NT2/D1 (cell line): ENCODE measurements at regions not wholly inside any gene's neighbourhood (a gene's known extent, or its start where the extent isn't known, plus 50 kb on each side); places are given as distances from the start of the nearest gene placed in this dataset.
A peak's percentile ranks its signal among the peaks of the same experiment; 100 is the strongest.

ENCODE experiments used
- DNase-seq: peaks from one replicate; pipeline ENCODE4 v3.0.0-alpha.2; 2011; ENCODE audit warnings: low read depth, low spot score
- H3K27me3 ChIP-seq: 2 replicates; pipeline ENCODE4 v1.6.0; 2011; ENCODE audit warnings: mild to moderate bottlenecking; ENCODE audit not compliant: insufficient read length, insufficient read depth
- H3K36me3 ChIP-seq: 2 replicates; pipeline ENCODE4 v1.6.1; 2011; ENCODE audit warnings: mild to moderate bottlenecking, low read length, mixed read lengths; ENCODE audit not compliant: insufficient read depth, insufficient read length
- H3K4me1 ChIP-seq: 2 replicates; pipeline ENCODE4 v1.5.1; 2011; ENCODE audit not compliant: insufficient read depth, insufficient read length
- H3K4me3 ChIP-seq: 2 replicates; pipeline ENCODE4 v1.5.1; 2011; ENCODE audit warnings: low read depth; ENCODE audit not compliant: insufficient read length
- H3K9ac ChIP-seq: 2 replicates; pipeline ENCODE4 v1.6.0; 2011; ENCODE audit warnings: low read depth; ENCODE audit not compliant: insufficient read length
- H3K9me3 ChIP-seq: 2 replicates; pipeline ENCODE4 v1.5.1; 2011; ENCODE audit warnings: mild to moderate bottlenecking, low read length; ENCODE audit not compliant: insufficient read depth
- SUZ12 ChIP-seq: IDR thresholded peaks from 2 replicates; pipeline ENCODE4 v1.6.1; 2011; ENCODE audit not compliant: insufficient read length, insufficient read depth; ENCODE audit errors: extremely low read depth
- YY1 ChIP-seq: IDR thresholded peaks from 2 replicates; pipeline ENCODE4 v1.6.1; 2011; ENCODE audit not compliant: insufficient read length, insufficient read depth
- ZNF274 ChIP-seq: IDR thresholded peaks from 2 replicates; pipeline ENCODE4 v1.6.1; 2011; ENCODE audit warnings: mild to moderate bottlenecking, low read depth, low read length

DNA sequence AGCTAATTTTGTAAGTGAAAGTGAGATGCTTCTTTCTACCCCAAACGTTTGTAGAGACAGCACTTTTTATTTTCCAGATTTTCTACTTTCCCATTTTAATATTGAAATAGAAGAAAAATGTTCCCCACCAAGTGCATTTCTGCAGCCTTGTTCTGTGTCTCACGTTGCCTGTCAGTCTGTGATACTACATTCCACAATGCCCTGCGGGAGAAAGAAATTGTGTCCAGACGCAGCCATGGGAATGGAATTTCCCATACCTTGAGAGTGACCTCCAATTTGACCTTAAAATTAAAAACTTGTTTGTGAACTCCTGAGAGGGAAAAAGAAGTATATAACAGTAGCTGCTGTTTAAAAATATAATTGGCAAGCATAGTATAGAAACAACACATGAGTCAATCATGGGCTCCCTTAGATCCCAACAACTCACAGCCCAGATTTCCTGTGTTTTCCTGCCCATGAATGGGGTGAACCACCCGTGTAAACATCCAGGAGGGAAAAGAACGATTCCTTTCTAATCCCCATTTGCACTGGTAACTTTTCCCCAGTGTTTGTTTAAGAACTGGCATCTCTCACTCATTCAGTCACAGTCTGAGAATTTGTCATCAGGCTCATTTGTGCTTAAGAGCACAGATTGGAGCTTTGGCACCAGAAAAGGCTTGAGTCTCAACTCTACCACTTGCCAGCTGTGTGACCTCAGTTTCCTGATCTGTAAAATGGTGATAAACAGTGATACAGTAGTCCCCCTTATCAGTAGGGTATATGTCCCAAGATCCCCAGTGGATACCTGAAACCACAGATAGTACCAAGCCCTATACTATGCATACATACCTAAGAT, 166.1 kb upstream of the ZNF521 start:
- no peak for DNase-seq
- no peaks in the 10 kb centered on the region for H3K36me3 ChIP-seq
- TF ChIP-seq SUZ12 (no peak), ZNF274 (no peak), YY1 (no peak)
- no peaks in the 10 kb centered on the region for H3K27me3 ChIP-seq
- no peak overlapping the region for H3K9ac ChIP-seq
- H3K4me3 ChIP-seq = no peak overlapping the region
- no peaks in the 10 kb centered on the region for H3K9me3 ChIP-seq
- no peaks in the 10 kb centered on the region for H3K4me1 ChIP-seq

DNA sequence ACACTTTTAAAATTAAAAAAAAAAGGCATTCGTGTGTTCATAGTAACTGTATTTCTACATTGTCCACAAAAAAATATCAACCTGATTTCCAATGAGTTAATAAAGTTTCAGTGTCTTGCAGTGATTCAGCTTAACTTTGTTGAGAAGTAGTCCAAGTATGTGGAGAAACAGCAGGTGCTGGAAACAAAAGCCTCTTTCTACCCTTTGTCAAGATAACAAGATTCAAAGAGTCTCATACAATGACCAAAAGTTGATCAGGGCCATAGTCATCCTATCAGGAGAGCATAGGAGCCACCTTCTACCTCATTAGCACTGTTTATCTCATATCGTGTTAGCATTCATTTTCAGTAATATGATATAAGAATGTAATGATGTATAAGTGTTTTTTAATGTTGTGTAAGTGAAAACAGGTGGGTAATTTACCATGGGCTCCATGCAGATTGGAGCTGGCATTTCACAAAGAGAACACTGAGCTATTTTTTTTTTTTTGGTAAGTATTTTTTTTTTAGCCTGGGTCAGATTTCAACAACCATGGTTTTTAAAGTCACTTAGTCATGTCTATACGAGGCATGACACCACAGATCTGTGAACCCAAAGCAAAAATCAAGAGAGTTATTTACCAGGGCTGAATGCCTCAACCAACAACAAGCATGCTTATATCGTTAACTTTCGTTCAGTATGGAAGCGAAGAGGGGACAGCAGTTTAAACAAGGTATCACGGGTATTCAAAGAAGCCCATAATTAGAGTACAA, 165.0 kb upstream of the ZNF521 start:
- Histone ChIP-seq H3K9ac (no peak overlapping the region), H3K9me3 (no peaks in the 10 kb centered on the region), H3K4me3 (no peak overlapping the region), H3K27me3 (no peaks in the 10 kb centered on the region), H3K36me3 (no peaks in the 10 kb centered on the region), H3K4me1 (no peaks in the 10 kb centered on the region)
- no peak for DNase-seq
- TF ChIP-seq SUZ12 (no peak), YY1 (no peak), ZNF274 (no peak)

DNA sequence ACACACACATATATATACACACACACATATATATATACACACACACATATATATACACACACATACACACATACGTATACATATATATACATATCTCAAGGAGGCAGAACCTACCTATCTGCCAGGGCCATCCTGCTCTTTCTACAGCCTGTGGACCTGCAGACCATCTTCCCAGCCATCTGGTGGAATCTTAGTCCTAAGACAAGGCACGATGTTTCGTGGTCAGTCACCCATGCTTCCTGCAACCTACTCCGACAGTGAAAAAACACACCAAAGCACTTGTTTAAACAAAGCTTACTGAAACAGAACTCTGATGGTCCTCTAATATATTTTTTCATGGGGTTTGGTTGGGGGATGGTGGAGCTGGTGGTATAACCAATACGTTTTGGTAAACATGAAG, 164.2 kb upstream of the ZNF521 start:
- Histone ChIP-seq H3K9me3 (no peaks in the 10 kb centered on the region), H3K4me1 (no peaks in the 10 kb centered on the region), H3K4me3 (no peak overlapping the region), H3K36me3 (no peaks in the 10 kb centered on the region), H3K27me3 (no peaks in the 10 kb centered on the region), H3K9ac (no peak overlapping the region)
- TF ChIP-seq SUZ12 (no peak), ZNF274 (no peak), YY1 (no peak)
- DNase-seq = no peak

DNA sequence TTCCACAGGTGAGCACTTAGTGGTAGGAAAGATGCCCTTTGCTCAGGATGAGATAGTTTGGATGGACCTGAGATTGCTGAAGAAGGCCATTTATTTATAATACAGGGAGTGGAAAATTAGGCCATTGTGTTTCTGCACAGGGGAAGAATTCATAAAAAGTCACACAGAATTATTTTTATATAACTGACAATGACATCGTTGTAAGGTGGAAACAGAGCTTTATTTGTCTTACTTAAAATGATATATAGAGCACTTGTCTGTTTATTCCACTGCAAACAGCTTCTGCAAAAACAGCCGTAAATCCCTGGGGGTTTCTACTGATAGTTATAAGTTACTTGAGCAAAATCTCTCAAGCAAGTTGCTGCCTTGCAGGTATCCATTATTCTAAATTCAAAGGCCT, 158.1 kb upstream of the ZNF521 start:
- no peaks in the 10 kb centered on the region for H3K36me3 ChIP-seq
- no peak overlapping the region for H3K9ac ChIP-seq
- TF ChIP-seq ZNF274 (no peak), SUZ12 (no peak), YY1 (no peak)

DNA sequence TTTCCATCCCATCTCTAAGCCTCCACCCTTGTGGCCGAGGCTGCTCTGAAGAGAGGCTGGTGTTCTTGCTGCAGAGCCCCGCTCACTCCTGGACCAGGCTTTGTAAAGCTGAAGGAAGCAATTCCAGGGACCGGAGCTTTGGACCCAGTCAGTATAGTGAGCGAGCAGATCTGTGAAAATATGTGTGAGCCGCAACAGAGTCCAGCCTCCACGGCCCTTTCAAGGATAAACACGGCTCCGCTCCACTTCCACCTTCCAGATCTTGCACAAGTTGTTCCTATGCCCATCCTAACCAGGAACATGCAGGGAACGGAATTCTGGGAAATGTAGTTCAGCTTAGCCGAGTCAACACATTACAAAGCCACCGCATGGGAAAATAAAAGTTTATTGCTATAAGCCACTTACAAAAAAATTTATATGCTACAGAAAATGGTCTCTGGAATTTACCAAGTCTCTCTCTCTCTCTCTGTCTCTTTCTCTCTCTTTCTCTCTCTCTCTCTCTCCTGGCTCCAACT, 151.7 kb upstream of the ZNF521 start:
- Histone ChIP-seq H3K27me3 (no peaks in the 10 kb centered on the region), H3K9ac (peak overlapping the region; percentile 42), H3K4me3 (peak overlapping the region; percentile 29), H3K4me1 (no peaks in the 10 kb centered on the region), H3K36me3 (no peaks in the 10 kb centered on the region), H3K9me3 (no peaks in the 10 kb centered on the region)
- no peak for DNase-seq
- no peak for TF ChIP-seq ZNF274
- no peak for TF ChIP-seq YY1
- TF ChIP-seq SUZ12 = no peak

More for the DNA sequence above, 158.1 kb upstream of the ZNF521 start:
- no peaks in the 10 kb centered on the region for H3K27me3 ChIP-seq
- DNase-seq = no peak
- no peaks in the 10 kb centered on the region for H3K9me3 ChIP-seq
- H3K4me3 ChIP-seq = no peak overlapping the region
- no peaks in the 10 kb centered on the region for H3K4me1 ChIP-seq

DNA sequence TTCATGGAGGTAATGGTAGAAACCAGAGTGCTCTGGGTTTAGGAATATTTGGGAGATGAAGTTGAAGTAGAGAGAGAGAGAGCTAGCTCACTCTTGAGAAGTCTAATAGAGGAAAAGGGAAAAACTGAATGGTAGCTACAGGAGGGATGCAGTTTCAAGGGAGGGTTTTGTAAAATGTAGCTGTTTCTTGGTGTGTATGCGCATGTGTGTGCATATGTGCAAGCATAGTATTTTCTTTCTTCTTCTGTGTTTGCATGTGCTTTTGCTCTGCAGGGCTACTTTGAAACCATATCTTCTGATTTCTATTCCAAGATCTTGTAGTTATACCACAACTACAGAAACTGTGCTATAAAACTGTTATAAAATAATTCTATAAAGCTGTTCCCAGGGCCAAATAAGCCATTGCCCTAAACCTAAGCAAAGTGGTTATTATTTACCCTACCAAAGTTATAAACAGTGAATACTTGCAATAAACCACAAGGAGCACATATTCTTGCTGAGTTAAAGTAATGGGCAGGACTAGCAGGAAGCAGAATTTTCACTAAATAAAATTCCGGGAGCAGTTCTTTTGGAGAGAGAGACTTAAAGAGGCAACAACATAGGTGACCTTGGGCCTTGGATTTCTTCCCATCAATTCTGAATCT, 145.3 kb upstream of the ZNF521 start:
- Histone ChIP-seq H3K27me3 (no peaks in the 10 kb centered on the region), H3K4me1 (no peaks in the 10 kb centered on the region), H3K36me3 (no peaks in the 10 kb centered on the region), H3K4me3 (no peak overlapping the region), H3K9me3 (no peaks in the 10 kb centered on the region), H3K9ac (no peak overlapping the region)
- no peak for TF ChIP-seq YY1
- no peak for TF ChIP-seq SUZ12
- no peak for TF ChIP-seq ZNF274
- no peak for DNase-seq

DNA sequence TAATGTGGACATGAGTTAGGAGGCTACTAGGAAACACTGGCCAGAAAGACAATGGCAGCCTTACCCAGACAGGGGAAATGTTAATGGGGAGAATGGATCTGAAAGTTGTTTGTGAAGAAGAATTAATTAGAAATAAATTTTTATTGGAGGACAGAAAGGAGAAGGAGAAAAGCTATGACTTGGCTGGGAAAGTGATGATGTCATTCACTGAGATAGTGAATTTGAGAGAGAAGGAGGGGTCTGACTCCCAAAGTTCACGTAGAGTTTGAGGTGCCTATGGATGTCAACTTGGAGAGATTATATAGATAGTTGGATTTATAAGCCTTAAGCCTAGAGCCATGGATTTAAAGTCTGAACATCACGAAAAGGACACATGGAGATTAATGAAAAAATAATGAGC, 144.6 kb upstream of the ZNF521 start:
- Histone ChIP-seq H3K27me3 (no peaks in the 10 kb centered on the region), H3K4me1 (no peaks in the 10 kb centered on the region), H3K36me3 (no peaks in the 10 kb centered on the region), H3K4me3 (no peak overlapping the region), H3K9ac (no peak overlapping the region), H3K9me3 (no peaks in the 10 kb centered on the region)
- TF ChIP-seq YY1 (no peak), ZNF274 (no peak), SUZ12 (no peak)
- DNase-seq = no peak
